Stimulated activated naive CD4-positive, alpha-beta T cell treated with Interleukin-2 at 50 U/mL for 16 hours (primary cell): ENCODE measurements at regions not wholly inside any gene's neighbourhood (a gene's known extent, or its start where the extent isn't known, plus 50 kb on each side); places are given as distances from the start of the nearest gene placed in this dataset.
"Not testable (repeated sequence)": the region's sequence is repeated elsewhere in the genome, so short reads cannot be mapped to it uniquely, and the experiment has no call there.

Source experiments
- DNase-seq: peaks from one replicate; lab custom pipeline; 2025; lab: John Stamatoyannopoulos, UW

- DNase-seq, result no peak
These were observed 306.6 kb upstream of the TGFBR2 start for GRCh38 chr3:30299674-30300385.

- DNase-seq, result no peak
These were observed 305.6 kb upstream of the TGFBR2 start for GRCh38 chr3:30300809-30301208.

- no peak for DNase-seq
These were observed 304.4 kb upstream of the TGFBR2 start for GRCh38 chr3:30302027-30302426.

GRCh38 chr3:30303770-30304169, 302.6 kb upstream of the TGFBR2 start:
- DNase-seq, result no peak

- DNase-seq, result no peak
These were observed 301.4 kb upstream of the TGFBR2 start for GRCh38 chr3:30305021-30305420.

DNA sequence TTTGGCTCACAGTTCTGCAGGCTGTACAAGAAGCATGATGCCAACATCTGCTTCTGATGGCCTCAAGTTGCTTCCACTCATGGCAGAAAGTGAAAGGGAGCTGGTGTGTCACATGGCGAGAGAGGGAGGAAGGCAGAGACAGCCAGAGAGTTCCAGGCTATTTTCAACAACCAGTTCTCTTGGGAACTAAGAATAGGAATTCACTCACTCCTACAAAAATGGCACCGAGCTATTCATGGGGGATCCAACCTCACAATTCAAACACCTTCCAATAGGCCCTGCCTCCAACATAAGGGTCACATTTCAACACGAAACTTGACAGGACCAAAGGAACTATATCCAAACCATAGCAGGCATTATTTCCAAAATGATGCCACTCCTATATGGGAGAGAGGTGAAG, 299.5 kb upstream of the TGFBR2 start:
- DNase-seq, result no peak

GRCh38 chr3:30307372-30307950, 298.9 kb upstream of the TGFBR2 start:
- DNase-seq, result no peak

GRCh38 chr3:30308131-30308530, 298.3 kb upstream of the TGFBR2 start:
- no peak for DNase-seq

GRCh38 chr3:30309961-30310954, 296.1 kb upstream of the TGFBR2 start:
- no peak for DNase-seq

GRCh38 chr3:30311781-30312180, 294.6 kb upstream of the TGFBR2 start:
- DNase-seq, result no peak

DNA sequence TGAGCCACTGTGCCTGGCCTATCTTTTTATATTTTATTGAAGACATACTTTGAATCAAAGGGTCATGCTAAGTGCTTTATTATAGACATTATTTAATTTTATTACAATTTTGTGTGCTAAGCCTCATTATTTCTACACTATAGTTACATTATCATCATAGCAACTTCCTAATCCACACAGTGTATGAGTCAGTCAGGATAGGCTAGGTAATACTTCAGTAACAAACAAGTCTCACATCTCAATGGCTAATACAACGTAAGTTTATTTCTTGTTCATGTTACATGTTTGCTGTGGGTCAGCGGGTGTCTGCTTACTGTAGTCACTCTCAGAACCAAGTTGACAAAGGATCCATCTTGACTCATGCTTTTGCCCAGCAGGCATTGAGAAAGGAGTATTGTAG, 292.6 kb upstream of the TGFBR2 start:
- no peak for DNase-seq

DNA sequence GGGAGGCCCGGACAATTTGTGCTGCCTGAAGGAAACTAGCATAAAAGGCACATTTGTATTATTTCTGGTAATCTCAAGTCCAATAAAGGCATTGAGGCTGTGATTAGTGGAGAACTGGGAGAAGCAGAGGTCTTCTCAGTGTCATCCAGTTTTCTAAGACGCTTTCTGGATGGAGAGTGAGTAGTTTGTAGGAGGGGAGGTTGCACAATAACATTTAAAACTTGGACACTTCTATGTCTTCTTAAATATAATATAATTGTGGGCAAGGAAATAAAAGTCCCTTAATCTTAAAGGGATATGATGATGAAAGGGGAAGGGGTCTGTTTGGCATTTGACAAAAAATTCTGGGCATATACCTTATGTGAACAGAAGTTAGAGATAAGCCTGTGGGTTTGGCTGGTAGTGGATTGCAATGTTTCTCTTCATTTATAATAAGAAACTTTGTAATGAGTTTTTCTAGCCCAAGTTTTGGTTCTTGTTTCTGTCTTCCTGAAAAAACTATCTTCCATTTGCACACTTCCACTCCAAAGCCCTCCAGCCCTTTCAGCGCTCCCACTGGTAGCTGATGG, 291.6 kb upstream of the TGFBR2 start:
- DNase-seq, result no peak

DNA sequence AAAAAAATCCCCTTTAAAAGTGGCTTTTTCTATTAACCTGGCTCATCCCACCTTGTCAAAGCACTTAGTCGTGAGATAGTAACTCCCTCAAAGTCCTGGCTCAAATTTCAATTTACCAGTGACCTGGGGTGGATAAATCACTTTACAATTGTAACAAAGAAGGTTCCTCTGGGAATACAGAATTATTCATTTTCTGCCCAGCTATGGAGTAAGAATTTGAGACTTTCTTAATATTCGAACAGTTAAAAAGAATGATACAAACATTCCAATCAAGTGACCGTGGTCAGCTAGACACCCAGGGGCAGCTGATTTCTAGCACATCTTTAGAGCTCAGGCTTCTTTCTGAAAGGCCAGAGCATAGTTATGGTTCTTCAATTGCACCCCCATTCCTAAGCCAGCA, 291.0 kb upstream of the TGFBR2 start:
- no peak for DNase-seq

GRCh38 chr3:30317561-30317960, 288.8 kb upstream of the TGFBR2 start:
- DNase-seq, result no peak

GRCh38 chr3:30318110-30318509, 288.3 kb upstream of the TGFBR2 start:
- no peak for DNase-seq

DNA sequence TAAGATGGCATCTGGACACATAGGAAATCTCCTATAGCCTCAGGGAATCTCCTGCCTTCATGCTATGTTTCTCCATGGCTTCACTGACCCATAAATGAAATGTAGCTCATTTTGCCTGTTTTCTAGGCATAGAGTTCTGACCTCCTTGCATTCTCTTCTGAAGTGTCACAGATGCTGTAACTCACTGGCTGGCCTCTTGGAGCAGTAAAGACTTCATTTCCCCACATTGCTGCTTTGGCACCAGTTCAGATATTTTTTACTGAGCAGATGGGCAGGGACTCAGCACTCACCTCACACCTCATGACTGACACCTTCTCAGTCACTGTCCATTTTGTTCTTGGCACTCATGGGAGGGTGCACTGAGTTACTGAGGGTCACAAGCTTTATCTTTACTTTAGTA, 286.7 kb upstream of the TGFBR2 start:
- peak; percentile 6 for DNase-seq

DNA sequence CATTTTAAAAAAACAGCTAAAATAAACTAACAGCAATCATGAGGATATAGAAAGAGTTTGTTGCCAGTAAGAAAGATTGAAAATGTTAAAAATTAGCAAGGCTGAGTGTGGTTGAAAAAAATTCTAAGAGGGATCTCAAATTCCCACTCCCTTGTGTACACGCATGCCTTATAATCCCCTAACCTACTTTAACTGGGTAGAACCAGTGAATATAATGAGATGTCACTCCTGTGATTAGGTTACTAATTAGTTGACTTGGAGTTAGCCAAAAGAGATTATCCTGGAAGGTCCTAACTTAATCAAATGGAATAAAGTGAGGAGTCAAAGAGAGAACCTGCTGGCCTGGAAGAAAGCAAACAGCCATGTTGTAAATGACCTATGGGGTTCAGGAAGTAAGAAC, 286.0 kb upstream of the TGFBR2 start:
- no peak for DNase-seq

GRCh38 chr3:30321065-30321464, 285.3 kb upstream of the TGFBR2 start:
- DNase-seq, result no peak

- not testable (repeated sequence) for DNase-seq
These were observed 282.8 kb upstream of the TGFBR2 start for GRCh38 chr3:30323649-30324048.

DNA sequence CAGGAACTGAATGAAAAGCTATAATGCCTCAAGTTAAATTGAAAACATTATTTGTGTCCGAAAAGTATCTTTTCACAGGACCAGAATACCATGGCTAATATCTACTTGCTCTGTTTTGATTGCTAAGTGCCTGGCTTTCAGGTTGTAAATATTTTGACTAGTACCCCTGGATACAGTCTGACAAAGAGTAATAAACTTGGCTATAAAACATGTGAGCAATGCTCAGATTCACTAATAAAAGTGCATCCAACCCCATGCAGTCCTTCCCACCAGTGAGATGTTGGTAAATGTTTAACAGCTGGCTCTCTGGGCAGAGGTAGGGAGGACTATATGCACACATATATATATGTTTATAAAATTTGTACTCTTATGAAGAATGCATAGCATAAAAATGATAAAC, 281.8 kb upstream of the TGFBR2 start:
- DNase-seq, result no peak

DNA sequence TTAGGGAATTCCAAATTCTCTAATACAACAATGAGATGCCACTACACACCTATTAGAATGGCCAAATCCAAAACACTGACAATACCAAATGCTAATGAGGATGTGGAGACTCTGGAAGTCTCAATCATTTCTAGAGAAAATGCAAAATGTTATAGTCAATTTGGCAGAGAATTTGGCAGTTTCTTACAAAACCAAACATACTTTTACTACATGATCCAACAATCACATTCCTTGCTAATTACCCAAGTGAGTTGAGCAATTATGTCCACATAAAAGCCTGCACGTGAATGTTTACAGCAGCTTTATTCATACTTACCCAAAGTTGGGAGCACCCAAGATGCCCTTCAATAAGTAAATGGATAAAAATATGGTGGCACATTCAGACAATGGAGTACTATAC, 278.4 kb upstream of the TGFBR2 start:
- DNase-seq, result not testable (repeated sequence)

DNA sequence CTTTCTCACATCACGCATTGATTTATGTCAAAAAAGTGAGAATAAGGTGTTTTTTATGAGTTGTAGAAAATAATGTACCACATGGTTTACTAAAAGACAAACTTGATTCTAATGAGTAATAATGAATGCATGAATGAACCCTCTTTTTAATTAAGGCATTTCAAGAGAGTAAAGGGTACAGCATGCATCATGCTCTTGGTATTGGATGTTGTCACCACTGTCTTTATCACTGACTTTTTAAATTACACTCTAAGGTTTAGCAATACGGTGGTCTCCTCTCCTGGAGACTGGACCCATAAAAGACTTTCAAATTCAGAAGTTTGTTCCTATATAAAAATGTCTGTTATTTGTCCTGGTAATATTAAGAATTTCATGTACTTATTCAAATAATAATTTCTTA, 277.5 kb upstream of the TGFBR2 start:
- DNase-seq, result not testable (repeated sequence)
